GM12873 (cell line): ENCODE measurements at regions not wholly inside any gene's neighbourhood (a gene's known extent, or its start where the extent isn't known, plus 50 kb on each side); places are given as distances from the start of the nearest gene placed in this dataset.
A peak's percentile ranks its signal among the peaks of the same experiment; 100 is the strongest.

Experiments used
- TF ChIP-seq, protein P1 (sequence below): IDR thresholded peaks from 2 replicates; pipeline ENCODE4 v1.5.1; 2012; ENCODE audit warnings: low read depth, mild to moderate bottlenecking, moderate library complexity, low read length, control low read depth; ENCODE audit not compliant: insufficient read depth; ENCODE audit errors: missing control alignments

- TF ChIP-seq, protein P1, sequence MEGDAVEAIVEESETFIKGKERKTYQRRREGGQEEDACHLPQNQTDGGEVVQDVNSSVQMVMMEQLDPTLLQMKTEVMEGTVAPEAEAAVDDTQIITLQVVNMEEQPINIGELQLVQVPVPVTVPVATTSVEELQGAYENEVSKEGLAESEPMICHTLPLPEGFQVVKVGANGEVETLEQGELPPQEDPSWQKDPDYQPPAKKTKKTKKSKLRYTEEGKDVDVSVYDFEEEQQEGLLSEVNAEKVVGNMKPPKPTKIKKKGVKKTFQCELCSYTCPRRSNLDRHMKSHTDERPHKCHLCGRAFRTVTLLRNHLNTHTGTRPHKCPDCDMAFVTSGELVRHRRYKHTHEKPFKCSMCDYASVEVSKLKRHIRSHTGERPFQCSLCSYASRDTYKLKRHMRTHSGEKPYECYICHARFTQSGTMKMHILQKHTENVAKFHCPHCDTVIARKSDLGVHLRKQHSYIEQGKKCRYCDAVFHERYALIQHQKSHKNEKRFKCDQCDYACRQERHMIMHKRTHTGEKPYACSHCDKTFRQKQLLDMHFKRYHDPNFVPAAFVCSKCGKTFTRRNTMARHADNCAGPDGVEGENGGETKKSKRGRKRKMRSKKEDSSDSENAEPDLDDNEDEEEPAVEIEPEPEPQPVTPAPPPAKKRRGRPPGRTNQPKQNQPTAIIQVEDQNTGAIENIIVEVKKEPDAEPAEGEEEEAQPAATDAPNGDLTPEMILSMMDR = no peak
Measured at GRCh38 chr4:82293304-82293703, 80.5 kb downstream of the HNRNPD start.

DNA sequence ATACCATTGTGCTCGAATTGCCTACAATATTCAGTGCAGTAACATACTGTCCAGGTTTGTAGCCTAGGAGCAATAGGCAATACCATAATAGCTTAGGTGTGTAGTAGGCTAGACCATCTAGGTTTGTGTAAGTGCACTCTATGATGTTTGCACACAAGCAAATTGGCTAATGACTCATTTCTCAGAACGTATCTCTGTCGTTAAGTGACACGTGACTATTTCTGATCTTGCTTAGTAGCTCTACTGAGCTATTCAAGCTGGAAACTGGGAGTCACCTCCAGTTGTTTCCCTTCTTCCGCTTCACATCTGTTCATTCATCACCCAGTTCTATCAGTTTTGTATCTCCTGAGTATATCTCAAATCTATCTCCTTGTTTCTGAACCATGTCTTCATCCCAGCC, 86.1 kb downstream of the HNRNPD start:
- TF ChIP-seq, protein P1 = no peak

GRCh38 chr4:82284858-82285805, 88.7 kb downstream of the HNRNPD start:
- TF ChIP-seq, protein P1 = peak; percentile 85

DNA sequence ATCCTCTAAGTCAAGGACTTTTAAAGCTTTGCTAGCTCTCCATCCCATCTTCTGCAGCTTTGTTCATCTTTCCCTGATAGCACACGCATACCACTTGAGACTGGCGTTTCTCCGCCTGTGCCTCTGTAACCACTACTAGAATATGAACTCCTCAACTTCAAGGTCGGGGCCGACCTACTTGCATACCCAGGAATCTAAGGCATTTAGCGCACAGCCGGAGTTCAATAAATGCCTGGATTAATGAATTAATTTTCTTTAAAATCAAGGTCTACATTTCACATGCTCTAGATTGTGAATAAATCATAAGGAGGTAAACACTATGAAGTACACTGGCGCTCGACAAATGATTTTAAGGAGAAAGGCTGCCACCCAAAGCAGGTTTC, 89.3 kb downstream of the HNRNPD start:
- TF ChIP-seq, protein P1 = no peak

GRCh38 chr4:82282875-82283274, 90.9 kb downstream of the HNRNPD start:
- TF ChIP-seq, protein P1 = no peak

DNA sequence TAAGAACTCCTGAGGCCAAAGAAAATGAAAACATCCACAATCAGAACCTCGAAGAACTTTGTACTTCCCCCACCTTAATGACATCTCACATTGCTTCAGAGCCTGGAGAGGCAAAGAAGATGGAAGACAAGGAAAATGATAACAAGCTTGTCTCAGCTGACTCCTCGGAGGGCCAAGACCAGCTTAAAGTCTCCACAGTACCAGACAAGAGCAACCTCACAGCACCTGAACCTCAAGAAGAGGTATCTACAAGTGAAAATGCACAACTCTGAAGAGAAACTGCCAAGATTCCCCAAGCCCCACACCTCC, 97.5 kb downstream of the HNRNPD start:
- TF ChIP-seq, protein P1 = no peak

- TF ChIP-seq, protein P1 = no peak
Measured at GRCh38 chr4:82275431-82276331, 98.1 kb downstream of the HNRNPD start.
